Astrocyte (in vitro differentiated cells and primary cell): ENCODE measurements at regions not wholly inside any gene's neighbourhood (a gene's known extent, or its start where the extent isn't known, plus 50 kb on each side); places are given as distances from the start of the nearest gene placed in this dataset.

Source experiments
- CTCF ChIP-seq: IDR thresholded peaks from 2 replicates; pipeline ENCODE4 v1.5.1; 2011; ENCODE audit warnings: low read depth, mild to moderate bottlenecking, inconsistent platforms, low read length, moderate library complexity; ENCODE audit not compliant: insufficient read depth
- EZH2 ChIP-seq: IDR thresholded peaks from 2 replicates; pipeline ENCODE4 v1.6.1; 2012; ENCODE audit warnings: mild to moderate bottlenecking, low read length, inconsistent platforms; ENCODE audit not compliant: insufficient read depth

- TF ChIP-seq CTCF (no peak), EZH2 (no peak)
Measured at GRCh38 chrX:102029026-102029425, 96.5 kb upstream of the TCEAL2 start.
